ENCODE measurements at regions not wholly inside any gene's neighbourhood (a gene's known extent, or its start where the extent isn't known, plus 50 kb on each side); places are given as distances from the start of the nearest gene placed in this dataset.

DNA sequence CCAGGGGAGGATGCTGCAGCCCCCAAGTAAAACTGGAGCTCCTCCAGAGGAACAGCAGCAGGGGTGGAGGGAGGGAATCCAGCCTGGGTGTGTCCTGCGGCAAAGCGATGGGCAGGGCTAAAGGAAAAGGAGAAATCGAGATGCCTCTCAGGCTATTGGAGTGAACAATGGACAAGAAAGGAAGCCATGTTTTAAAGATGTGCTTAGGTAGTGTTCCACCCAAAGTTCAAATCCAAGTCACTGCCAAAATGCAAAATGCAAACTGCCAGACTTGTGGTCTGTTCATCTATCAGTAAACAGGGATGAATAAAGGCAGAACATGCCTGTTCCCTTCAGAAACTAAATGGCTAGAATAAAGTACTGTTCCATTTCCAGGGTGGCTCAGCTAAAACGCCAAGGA lies 197.5 kb upstream of the NSMCE3 start:
- Histone ChIP-seq H3K9me3 (ENCODE audit: control insufficient read depth, low read depth, low read length) (no peaks in the 10 kb centered on the region), H3K4me1 (ENCODE audit: control insufficient read depth, low read depth, low read length) (peaks cover 4% of the 10 kb centered on the region), H3K36me3 (ENCODE audit: control insufficient read depth, low read depth, low read length) (no peaks in the 10 kb centered on the region), H3K27me3 (ENCODE audit: control insufficient read depth, insufficient read depth, low read length) (no peaks in the 10 kb centered on the region), H3K9ac (ENCODE audit: low read length) (no peak overlapping the region), H3K4me3 (ENCODE audit: low read length) (no peak overlapping the region), H3K27ac (ENCODE audit: low read length) (no peak overlapping the region)

DNA sequence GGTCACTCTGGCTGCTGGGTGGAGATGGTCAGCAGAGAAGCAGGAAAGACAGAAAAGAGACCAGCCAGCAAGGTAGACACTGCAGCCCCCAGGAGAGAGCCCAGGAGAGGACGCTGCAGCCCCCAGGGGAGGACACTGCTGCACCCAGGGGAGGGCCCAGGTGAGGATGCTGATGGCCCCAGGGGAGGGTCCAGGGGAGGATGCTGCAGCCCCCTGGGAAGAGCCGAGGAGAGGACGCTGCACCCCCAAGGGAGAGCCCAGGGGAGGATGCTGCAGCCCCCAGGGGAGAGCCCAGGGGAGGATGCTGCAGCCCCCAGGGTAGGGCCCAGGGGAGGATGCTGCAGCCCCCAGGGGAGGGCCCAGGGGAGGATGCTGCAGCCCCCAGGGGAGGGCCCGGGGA lies 196.7 kb upstream of the NSMCE3 start:
- H3K4me3 ChIP-seq (ENCODE audit: low read length): no peak overlapping the region
- H3K27me3 ChIP-seq (ENCODE audit: control insufficient read depth, insufficient read depth, low read length): no peaks in the 10 kb centered on the region
- H3K9ac ChIP-seq (ENCODE audit: low read length): no peak overlapping the region
- H3K9me3 ChIP-seq (ENCODE audit: control insufficient read depth, low read depth, low read length): no peaks in the 10 kb centered on the region
- H3K4me1 ChIP-seq (ENCODE audit: control insufficient read depth, low read depth, low read length): no peaks in the 10 kb centered on the region
- no peaks in the 10 kb centered on the region for H3K36me3 ChIP-seq (ENCODE audit: control insufficient read depth, low read depth, low read length)
- H3K27ac ChIP-seq (ENCODE audit: low read length): no peak overlapping the region

DNA sequence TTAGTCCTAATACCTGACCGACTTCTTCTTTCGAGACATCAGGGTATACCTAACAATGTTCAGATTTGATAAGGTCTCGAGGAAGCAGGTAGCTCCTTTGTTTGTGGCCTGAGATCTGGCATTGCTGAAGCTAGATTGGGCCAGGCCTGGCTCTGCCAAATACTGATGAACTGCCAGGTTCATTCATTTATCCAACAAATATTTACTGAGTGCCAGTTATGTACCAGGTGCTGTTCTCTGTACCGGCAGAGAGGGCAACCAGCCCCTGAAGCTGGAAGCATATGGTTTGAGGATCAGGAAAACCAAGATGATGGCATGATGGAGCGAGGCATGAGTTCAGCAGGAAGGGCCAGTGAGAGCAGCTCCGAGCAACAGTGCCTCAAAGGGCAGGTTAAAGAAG lies 196.2 kb upstream of the NSMCE3 start:
- Histone ChIP-seq H3K27me3 (ENCODE audit: control insufficient read depth, insufficient read depth, low read length) (no peaks in the 10 kb centered on the region), H3K4me1 (ENCODE audit: control insufficient read depth, low read depth, low read length) (no peaks in the 10 kb centered on the region), H3K36me3 (ENCODE audit: control insufficient read depth, low read depth, low read length) (no peaks in the 10 kb centered on the region), H3K27ac (ENCODE audit: low read length) (no peak overlapping the region), H3K9ac (ENCODE audit: low read length) (no peak overlapping the region), H3K4me3 (ENCODE audit: low read length) (no peak overlapping the region), H3K9me3 (ENCODE audit: control insufficient read depth, low read depth, low read length) (no peaks in the 10 kb centered on the region)

DNA sequence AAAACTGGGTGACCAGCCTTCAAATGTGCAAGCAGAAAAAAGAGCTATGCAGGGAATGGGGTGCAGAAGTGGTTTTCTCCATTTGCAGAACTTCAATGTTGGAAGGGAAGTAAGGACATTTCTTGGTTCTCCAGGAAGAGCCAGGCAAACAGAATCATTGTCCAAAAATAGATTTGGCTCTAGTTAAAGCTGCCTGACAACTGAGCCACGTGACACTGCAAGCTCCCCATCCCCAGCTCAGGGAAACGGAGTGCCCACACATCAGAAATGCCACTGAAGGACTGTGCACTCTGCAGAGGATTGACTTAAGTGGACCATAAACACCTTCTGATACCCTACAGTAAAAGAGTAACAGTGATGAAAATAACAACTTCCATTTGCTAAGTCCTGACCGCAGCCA lies 195.6 kb upstream of the NSMCE3 start:
- no peaks in the 10 kb centered on the region for H3K9me3 ChIP-seq (ENCODE audit: control insufficient read depth, low read depth, low read length)
- no peak overlapping the region for H3K4me3 ChIP-seq (ENCODE audit: low read length)
- H3K9ac ChIP-seq (ENCODE audit: low read length): no peak overlapping the region
- H3K4me1 ChIP-seq (ENCODE audit: control insufficient read depth, low read depth, low read length): no peaks in the 10 kb centered on the region
- no peaks in the 10 kb centered on the region for H3K36me3 ChIP-seq (ENCODE audit: control insufficient read depth, low read depth, low read length)
- no peak overlapping the region for H3K27ac ChIP-seq (ENCODE audit: low read length)
- H3K27me3 ChIP-seq (ENCODE audit: control insufficient read depth, insufficient read depth, low read length): no peaks in the 10 kb centered on the region

DNA sequence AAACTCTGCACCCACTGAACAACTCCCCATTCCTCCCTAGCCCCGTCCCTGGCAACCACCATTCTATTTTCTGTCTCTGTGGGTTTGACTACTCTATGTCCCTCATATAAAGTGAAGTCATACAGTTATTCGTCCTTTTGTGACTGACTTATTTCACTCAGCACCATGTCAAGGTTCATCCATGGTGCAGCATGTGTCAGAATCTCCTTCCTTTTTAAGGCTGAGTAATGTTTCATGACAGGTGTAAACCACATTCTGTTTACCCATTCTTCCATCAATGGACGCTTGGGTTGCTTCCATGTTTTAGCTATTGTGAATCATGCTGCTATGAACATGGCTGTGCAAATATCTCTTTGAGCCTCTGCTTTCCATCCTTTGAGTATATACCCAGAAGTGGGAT lies 192.3 kb upstream of the NSMCE3 start:
- Histone ChIP-seq H3K4me1 (ENCODE audit: control insufficient read depth, low read depth, low read length) (no peaks in the 10 kb centered on the region), H3K27ac (ENCODE audit: low read length) (no peak overlapping the region), H3K9me3 (ENCODE audit: control insufficient read depth, low read depth, low read length) (no peaks in the 10 kb centered on the region), H3K4me3 (ENCODE audit: low read length) (no peak overlapping the region), H3K27me3 (ENCODE audit: control insufficient read depth, insufficient read depth, low read length) (no peaks in the 10 kb centered on the region), H3K9ac (ENCODE audit: low read length) (no peak overlapping the region), H3K36me3 (ENCODE audit: control insufficient read depth, low read depth, low read length) (no peaks in the 10 kb centered on the region)

DNA sequence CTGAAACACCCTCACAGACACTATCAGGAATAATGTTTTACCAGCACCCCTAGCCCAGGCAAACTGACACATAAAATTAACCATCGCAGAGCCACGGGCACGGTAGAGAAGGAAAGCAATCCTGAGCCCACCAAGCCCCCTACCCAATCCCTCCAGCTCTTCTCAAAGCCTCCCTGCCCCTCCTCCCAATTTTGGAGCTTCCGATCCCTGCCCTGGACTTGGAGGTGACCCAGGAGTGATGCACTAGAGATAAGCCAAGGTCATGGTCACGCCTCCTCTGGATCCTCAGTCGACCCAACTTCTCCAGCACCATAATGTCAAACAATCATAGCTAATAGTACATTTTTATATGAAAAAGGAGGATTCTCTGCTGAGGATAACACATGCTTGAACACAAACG lies 188.7 kb upstream of the NSMCE3 start:
- Histone ChIP-seq H3K36me3 (ENCODE audit: control insufficient read depth, low read depth, low read length) (no peaks in the 10 kb centered on the region), H3K4me1 (ENCODE audit: control insufficient read depth, low read depth, low read length) (no peaks in the 10 kb centered on the region), H3K9me3 (ENCODE audit: control insufficient read depth, low read depth, low read length) (no peaks in the 10 kb centered on the region), H3K27me3 (ENCODE audit: control insufficient read depth, insufficient read depth, low read length) (no peaks in the 10 kb centered on the region), H3K4me3 (ENCODE audit: low read length) (no peak overlapping the region), H3K27ac (ENCODE audit: low read length) (no peak overlapping the region), H3K9ac (ENCODE audit: low read length) (no peak overlapping the region)

DNA sequence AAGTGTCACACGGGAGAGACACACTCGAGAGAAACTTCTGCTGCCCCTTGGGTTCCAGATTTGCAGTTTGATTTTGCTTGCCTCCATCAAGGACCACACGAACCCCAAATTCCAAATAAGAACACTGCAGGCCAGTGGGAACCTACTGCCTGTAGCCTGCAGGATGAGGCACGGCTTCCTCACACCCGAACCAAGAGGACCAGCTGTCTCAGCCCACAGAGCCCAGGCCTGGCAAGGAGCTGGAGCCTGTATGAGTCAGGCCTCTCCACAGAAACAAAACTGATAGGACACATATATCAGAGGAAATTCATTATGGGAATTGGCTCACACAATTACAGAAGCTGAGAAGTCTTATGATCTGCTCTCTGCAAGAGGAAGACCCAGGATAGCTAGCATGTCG lies 188.1 kb upstream of the NSMCE3 start:
- Histone ChIP-seq H3K9me3 (ENCODE audit: control insufficient read depth, low read depth, low read length) (no peaks in the 10 kb centered on the region), H3K27ac (ENCODE audit: low read length) (no peak overlapping the region), H3K4me3 (ENCODE audit: low read length) (no peak overlapping the region), H3K36me3 (ENCODE audit: control insufficient read depth, low read depth, low read length) (no peaks in the 10 kb centered on the region), H3K4me1 (ENCODE audit: control insufficient read depth, low read depth, low read length) (peaks cover 1% of the 10 kb centered on the region), H3K27me3 (ENCODE audit: control insufficient read depth, insufficient read depth, low read length) (no peaks in the 10 kb centered on the region), H3K9ac (ENCODE audit: low read length) (no peak overlapping the region)

DNA sequence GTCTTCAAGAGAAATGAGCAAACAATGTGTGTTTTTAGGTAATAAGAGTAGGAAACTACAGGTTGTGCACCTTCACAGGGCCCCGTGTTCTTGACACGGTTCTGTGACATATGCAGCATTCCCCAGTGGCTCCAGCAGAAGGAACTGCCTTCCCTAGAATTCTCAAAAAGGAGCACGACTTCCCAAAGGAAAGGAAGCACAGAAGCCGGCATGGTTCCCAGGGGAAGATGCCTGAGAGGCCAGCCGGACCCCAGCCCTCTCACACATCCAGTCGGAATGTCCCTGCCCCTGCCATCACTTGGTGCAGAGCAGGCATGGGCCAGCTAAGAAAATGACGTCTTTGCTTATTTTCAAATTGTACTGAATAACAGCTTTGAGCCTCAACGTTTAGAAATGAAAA lies 187.3 kb upstream of the NSMCE3 start:
- no peak overlapping the region for H3K9ac ChIP-seq (ENCODE audit: low read length)
- H3K4me1 ChIP-seq (ENCODE audit: control insufficient read depth, low read depth, low read length): peaks cover 4% of the 10 kb centered on the region
- H3K4me3 ChIP-seq (ENCODE audit: low read length): no peak overlapping the region
- H3K36me3 ChIP-seq (ENCODE audit: control insufficient read depth, low read depth, low read length): no peaks in the 10 kb centered on the region
- no peaks in the 10 kb centered on the region for H3K27me3 ChIP-seq (ENCODE audit: control insufficient read depth, insufficient read depth, low read length)
- no peaks in the 10 kb centered on the region for H3K9me3 ChIP-seq (ENCODE audit: control insufficient read depth, low read depth, low read length)
- H3K27ac ChIP-seq (ENCODE audit: low read length): no peak overlapping the region

DNA sequence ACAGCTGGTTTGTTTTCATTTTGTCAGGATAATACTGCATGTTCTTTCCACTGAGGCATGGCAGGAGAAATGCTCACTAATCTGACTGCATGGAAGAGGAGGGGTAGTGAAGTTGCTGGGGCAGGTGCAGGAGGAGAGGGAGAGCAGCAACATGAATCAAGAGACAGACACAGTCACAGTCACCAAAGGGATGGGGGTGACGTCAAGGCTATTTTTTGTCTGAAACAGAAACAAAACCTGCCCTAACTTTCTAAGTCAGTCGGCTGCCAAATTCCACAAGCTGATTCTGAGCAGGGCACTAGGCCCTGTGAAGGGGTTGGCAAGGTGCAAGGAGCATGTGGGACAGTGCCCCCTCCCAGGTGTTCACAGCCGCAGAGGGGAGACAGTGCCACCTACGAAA lies 186.6 kb upstream of the NSMCE3 start:
- Histone ChIP-seq H3K9me3 (ENCODE audit: control insufficient read depth, low read depth, low read length) (no peaks in the 10 kb centered on the region), H3K27ac (ENCODE audit: low read length) (no peak overlapping the region), H3K4me1 (ENCODE audit: control insufficient read depth, low read depth, low read length) (peaks cover 4% of the 10 kb centered on the region), H3K36me3 (ENCODE audit: control insufficient read depth, low read depth, low read length) (no peaks in the 10 kb centered on the region), H3K27me3 (ENCODE audit: control insufficient read depth, insufficient read depth, low read length) (no peaks in the 10 kb centered on the region), H3K9ac (ENCODE audit: low read length) (no peak overlapping the region), H3K4me3 (ENCODE audit: low read length) (no peak overlapping the region)

DNA sequence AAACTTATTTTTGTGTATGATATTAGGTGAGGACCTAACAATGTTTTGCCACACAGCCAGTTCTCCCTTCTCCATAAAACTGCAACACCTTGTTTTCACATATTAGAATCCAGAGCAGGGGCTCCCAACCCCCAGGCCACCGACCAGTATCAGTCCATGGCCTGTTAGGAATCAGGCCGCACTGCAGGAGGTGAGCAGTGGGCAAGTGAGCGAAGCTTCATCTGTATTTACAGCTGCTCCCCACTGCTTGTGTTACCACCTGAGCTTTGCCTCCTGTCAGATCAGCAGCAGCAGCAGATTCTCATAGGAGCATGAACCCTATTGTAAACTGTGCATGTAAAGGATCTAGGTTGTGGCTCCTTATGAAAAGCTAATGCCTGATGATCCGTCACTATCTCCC lies 185.9 kb upstream of the NSMCE3 start:
- Histone ChIP-seq H3K9ac (ENCODE audit: low read length) (no peak overlapping the region), H3K4me1 (ENCODE audit: control insufficient read depth, low read depth, low read length) (peaks cover 4% of the 10 kb centered on the region), H3K27ac (ENCODE audit: low read length) (no peak overlapping the region), H3K36me3 (ENCODE audit: control insufficient read depth, low read depth, low read length) (no peaks in the 10 kb centered on the region), H3K27me3 (ENCODE audit: control insufficient read depth, insufficient read depth, low read length) (no peaks in the 10 kb centered on the region), H3K4me3 (ENCODE audit: low read length) (no peak overlapping the region), H3K9me3 (ENCODE audit: control insufficient read depth, low read depth, low read length) (no peaks in the 10 kb centered on the region)

DNA sequence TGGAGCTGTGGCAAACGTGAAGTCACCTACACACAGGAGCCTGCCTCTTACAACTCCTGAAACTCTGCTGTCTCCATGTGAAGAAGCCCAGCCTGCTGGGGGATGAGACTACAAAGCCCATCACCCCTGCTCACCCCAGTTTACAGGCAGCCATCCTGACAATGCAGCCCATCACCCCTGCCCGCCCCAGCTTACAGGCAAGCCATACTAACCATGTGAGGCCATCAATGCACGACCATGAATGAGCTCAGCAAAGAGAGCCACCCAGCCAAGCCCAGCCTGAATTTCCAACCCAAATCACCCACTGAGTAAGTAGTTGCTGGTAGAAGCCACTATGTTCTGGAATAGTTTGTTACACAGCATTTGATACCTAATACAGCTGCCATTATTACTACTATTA lies 185.4 kb upstream of the NSMCE3 start:
- Histone ChIP-seq H3K36me3 (ENCODE audit: control insufficient read depth, low read depth, low read length) (no peaks in the 10 kb centered on the region), H3K9ac (ENCODE audit: low read length) (no peak overlapping the region), H3K27me3 (ENCODE audit: control insufficient read depth, insufficient read depth, low read length) (no peaks in the 10 kb centered on the region), H3K27ac (ENCODE audit: low read length) (no peak overlapping the region), H3K4me3 (ENCODE audit: low read length) (no peak overlapping the region), H3K9me3 (ENCODE audit: control insufficient read depth, low read depth, low read length) (no peaks in the 10 kb centered on the region), H3K4me1 (ENCODE audit: control insufficient read depth, low read depth, low read length) (peaks cover 4% of the 10 kb centered on the region)

DNA sequence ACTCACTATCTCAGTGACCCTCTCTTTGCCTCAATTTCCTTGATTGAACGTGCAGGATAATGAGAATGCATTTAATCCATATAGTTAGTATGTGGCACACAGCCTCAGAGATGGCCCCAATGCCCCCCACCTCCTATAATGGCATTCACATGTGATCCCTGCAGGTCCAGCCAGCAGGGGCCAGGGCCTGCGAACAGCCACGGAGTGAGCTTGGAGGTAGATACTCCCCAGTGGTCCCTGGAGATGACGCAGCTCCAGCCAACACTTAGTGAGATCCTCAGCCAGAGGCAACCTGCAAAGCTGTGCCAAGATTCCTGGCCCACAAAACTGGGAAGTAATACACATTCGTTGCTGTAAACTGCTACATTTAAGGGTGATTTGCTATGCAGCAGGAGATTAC lies 184.9 kb upstream of the NSMCE3 start:
- no peaks in the 10 kb centered on the region for H3K9me3 ChIP-seq (ENCODE audit: control insufficient read depth, low read depth, low read length)
- H3K27me3 ChIP-seq (ENCODE audit: control insufficient read depth, insufficient read depth, low read length): no peaks in the 10 kb centered on the region
- H3K36me3 ChIP-seq (ENCODE audit: control insufficient read depth, low read depth, low read length): no peaks in the 10 kb centered on the region
- no peak overlapping the region for H3K9ac ChIP-seq (ENCODE audit: low read length)
- no peak overlapping the region for H3K4me3 ChIP-seq (ENCODE audit: low read length)
- H3K4me1 ChIP-seq (ENCODE audit: control insufficient read depth, low read depth, low read length): peaks cover 4% of the 10 kb centered on the region
- no peak overlapping the region for H3K27ac ChIP-seq (ENCODE audit: low read length)

Data from iPS-18a (cell line).